HG02642 (cell line): ENCODE measurements at regions not wholly inside any gene's neighbourhood (a gene's known extent, or its start where the extent isn't known, plus 50 kb on each side); places are given as distances from the start of the nearest gene placed in this dataset.

Experiments used
- ATAC-seq: cut with Tn5 transposase; IDR thresholded peaks from one replicate; pipeline ENCODE4 v1.9.1; 2021; ENCODE audit warnings: mild to moderate bottlenecking; ENCODE audit not compliant: unreplicated experiment, poor library complexity

GRCh38 chr20:24761220-24762065, 187.6 kb upstream of the CST7 start:
- no peak for ATAC-seq

GRCh38 chr20:24762371-24762770, 186.7 kb upstream of the CST7 start:
- ATAC-seq = no peak

- no peak for ATAC-seq
Observed at GRCh38 chr20:24762791-24763350, 186.2 kb upstream of the CST7 start.

- no peak for ATAC-seq
Observed at GRCh38 chr20:24763386-24764026, 185.6 kb upstream of the CST7 start.

GRCh38 chr20:24764027-24764793, 184.9 kb upstream of the CST7 start:
- no peak for ATAC-seq

- ATAC-seq = no peak
Observed at GRCh38 chr20:24764794-24765202, 184.3 kb upstream of the CST7 start.

- ATAC-seq = no peak
Observed at GRCh38 chr20:24765316-24766142, 183.5 kb upstream of the CST7 start.

- ATAC-seq = no peak
Observed at GRCh38 chr20:24766143-24766527, 182.9 kb upstream of the CST7 start.

- ATAC-seq = no peak
Observed at GRCh38 chr20:24766826-24767622, 182.0 kb upstream of the CST7 start.

GRCh38 chr20:24767623-24768100, 181.4 kb upstream of the CST7 start:
- no peak for ATAC-seq

- ATAC-seq = no peak
Observed at GRCh38 chr20:24768201-24768636, 180.8 kb upstream of the CST7 start.

- no peak for ATAC-seq
Observed at GRCh38 chr20:24768713-24769601, 180.1 kb upstream of the CST7 start.

- ATAC-seq = no peak
Observed at GRCh38 chr20:24769878-24770627, 179.0 kb upstream of the CST7 start.

GRCh38 chr20:24770628-24771541, 178.2 kb upstream of the CST7 start:
- ATAC-seq = no peak

GRCh38 chr20:24771542-24772061, 177.5 kb upstream of the CST7 start:
- ATAC-seq = no peak

- no peak for ATAC-seq
Observed at GRCh38 chr20:24772667-24773066, 176.4 kb upstream of the CST7 start.
